ENCODE measurements at regions not wholly inside any gene's neighbourhood (a gene's known extent, or its start where the extent isn't known, plus 50 kb on each side); places are given as distances from the start of the nearest gene placed in this dataset.

GRCh38 chrX:122445466-122445865, 738.6 kb upstream of the GRIA3 start:
- DNase-seq (ENCODE audit: insufficient read length, low spot score, missing footprints): no peak
- no peaks in the 10 kb centered on the region for H4K20me1 ChIP-seq (ENCODE audit: insufficient read depth, low read length)
- H3K4me2 ChIP-seq (ENCODE audit: insufficient read depth, low read length): no peak overlapping the region
- H3K36me3 ChIP-seq (ENCODE audit: insufficient read depth, low read length): no peaks in the 10 kb centered on the region
- TF ChIP-seq, protein P1, sequence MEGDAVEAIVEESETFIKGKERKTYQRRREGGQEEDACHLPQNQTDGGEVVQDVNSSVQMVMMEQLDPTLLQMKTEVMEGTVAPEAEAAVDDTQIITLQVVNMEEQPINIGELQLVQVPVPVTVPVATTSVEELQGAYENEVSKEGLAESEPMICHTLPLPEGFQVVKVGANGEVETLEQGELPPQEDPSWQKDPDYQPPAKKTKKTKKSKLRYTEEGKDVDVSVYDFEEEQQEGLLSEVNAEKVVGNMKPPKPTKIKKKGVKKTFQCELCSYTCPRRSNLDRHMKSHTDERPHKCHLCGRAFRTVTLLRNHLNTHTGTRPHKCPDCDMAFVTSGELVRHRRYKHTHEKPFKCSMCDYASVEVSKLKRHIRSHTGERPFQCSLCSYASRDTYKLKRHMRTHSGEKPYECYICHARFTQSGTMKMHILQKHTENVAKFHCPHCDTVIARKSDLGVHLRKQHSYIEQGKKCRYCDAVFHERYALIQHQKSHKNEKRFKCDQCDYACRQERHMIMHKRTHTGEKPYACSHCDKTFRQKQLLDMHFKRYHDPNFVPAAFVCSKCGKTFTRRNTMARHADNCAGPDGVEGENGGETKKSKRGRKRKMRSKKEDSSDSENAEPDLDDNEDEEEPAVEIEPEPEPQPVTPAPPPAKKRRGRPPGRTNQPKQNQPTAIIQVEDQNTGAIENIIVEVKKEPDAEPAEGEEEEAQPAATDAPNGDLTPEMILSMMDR (IDR thresholded peaks at IDR 0.05; ENCODE audit: extremely low read depth, low read depth, low read length): no peak
- no peaks in the 10 kb centered on the region for H3K4me1 ChIP-seq (ENCODE audit: insufficient read depth, low read length)
- no peak overlapping the region for H3K4me3 ChIP-seq (ENCODE audit: insufficient read depth, low read length)
- H3K27ac ChIP-seq (ENCODE audit: low read depth, low read length): no peak overlapping the region
- H3K27me3 ChIP-seq (ENCODE audit: insufficient read depth, low read length): no peaks in the 10 kb centered on the region
- H2AFZ ChIP-seq (ENCODE audit: low read length): no peak overlapping the region
- H3K9me3 ChIP-seq (ENCODE audit: low read depth, low read length): no peaks in the 10 kb centered on the region
- H3K79me2 ChIP-seq (ENCODE audit: insufficient read depth, low read length): no peaks in the 10 kb centered on the region

- Histone ChIP-seq H3K4me3 (ENCODE audit: insufficient read depth, low read length) (no peak overlapping the region), H4K20me1 (ENCODE audit: insufficient read depth, low read length) (no peaks in the 10 kb centered on the region), H3K4me1 (ENCODE audit: insufficient read depth, low read length) (no peaks in the 10 kb centered on the region), H3K9me3 (ENCODE audit: low read depth, low read length) (no peaks in the 10 kb centered on the region), H3K36me3 (ENCODE audit: insufficient read depth, low read length) (no peaks in the 10 kb centered on the region), H3K27ac (ENCODE audit: low read depth, low read length) (no peak overlapping the region), H3K79me2 (ENCODE audit: insufficient read depth, low read length) (no peaks in the 10 kb centered on the region), H3K27me3 (ENCODE audit: insufficient read depth, low read length) (no peaks in the 10 kb centered on the region), H2AFZ (ENCODE audit: low read length) (no peak overlapping the region), H3K4me2 (ENCODE audit: insufficient read depth, low read length) (no peak overlapping the region)
- no peak for DNase-seq (ENCODE audit: insufficient read length, low spot score, missing footprints)
- TF ChIP-seq, protein P1 (IDR thresholded peaks at IDR 0.05; ENCODE audit: extremely low read depth, low read depth, low read length): no peak
These were observed 719.7 kb upstream of the GRIA3 start for GRCh38 chrX:122464341-122464740.

DNA sequence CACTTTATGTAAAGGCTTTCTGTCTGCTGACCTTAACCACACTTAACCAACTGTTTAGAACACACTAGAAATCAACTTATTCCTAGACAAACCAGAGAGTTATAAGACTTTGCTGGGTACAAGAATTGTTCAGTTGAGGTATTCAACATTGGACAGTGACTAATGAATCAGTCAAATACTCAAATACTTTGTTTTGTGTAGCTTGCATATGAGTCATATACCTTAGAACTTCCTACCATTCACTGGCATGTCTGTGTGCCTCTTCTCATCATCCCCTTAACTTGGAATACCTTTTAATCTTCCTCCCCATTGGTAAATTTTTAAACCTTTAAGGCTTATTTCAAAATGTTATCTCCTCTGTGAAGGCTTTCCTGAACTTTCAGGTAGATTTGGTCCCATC, 708.8 kb upstream of the GRIA3 start:
- Histone ChIP-seq H3K79me2 (ENCODE audit: insufficient read depth, low read length) (no peaks in the 10 kb centered on the region), H3K4me3 (ENCODE audit: insufficient read depth, low read length) (no peak overlapping the region), H4K20me1 (ENCODE audit: insufficient read depth, low read length) (no peaks in the 10 kb centered on the region), H3K27me3 (ENCODE audit: insufficient read depth, low read length) (no peaks in the 10 kb centered on the region), H3K4me1 (ENCODE audit: insufficient read depth, low read length) (no peaks in the 10 kb centered on the region), H3K4me2 (ENCODE audit: insufficient read depth, low read length) (no peak overlapping the region), H3K9me3 (ENCODE audit: low read depth, low read length) (peaks cover 2% of the 10 kb centered on the region), H3K36me3 (ENCODE audit: insufficient read depth, low read length) (no peaks in the 10 kb centered on the region), H2AFZ (ENCODE audit: low read length) (no peak overlapping the region), H3K27ac (ENCODE audit: low read depth, low read length) (no peak overlapping the region)
- no peak for DNase-seq (ENCODE audit: insufficient read length, low spot score, missing footprints)
- TF ChIP-seq, protein P1 (IDR thresholded peaks at IDR 0.05; ENCODE audit: extremely low read depth, low read depth, low read length): no peak

DNA sequence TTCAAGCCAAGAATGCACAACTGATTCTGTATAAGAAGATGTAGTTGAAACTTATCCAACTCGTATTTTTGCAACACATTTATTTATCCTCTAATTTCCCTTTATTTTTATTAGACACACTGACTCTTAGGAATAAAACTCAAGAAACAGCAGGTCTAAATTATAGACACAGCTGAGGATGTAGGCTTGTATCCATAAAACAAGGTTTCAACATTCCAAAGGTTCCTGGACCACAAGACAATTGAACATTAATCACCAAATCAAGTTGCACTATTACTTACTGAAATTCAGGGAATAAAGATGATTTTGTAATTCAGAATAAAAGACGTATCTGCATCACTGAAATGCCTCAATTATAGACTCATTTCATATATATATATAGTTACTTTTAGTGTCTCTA, 683.5 kb upstream of the GRIA3 start:
- no peak overlapping the region for H3K4me2 ChIP-seq (ENCODE audit: insufficient read depth, low read length)
- no peaks in the 10 kb centered on the region for H3K79me2 ChIP-seq (ENCODE audit: insufficient read depth, low read length)
- TF ChIP-seq, protein P1 (IDR thresholded peaks at IDR 0.05; ENCODE audit: extremely low read depth, low read depth, low read length): no peak
- H3K27me3 ChIP-seq (ENCODE audit: insufficient read depth, low read length): no peaks in the 10 kb centered on the region
- no peaks in the 10 kb centered on the region for H3K4me1 ChIP-seq (ENCODE audit: insufficient read depth, low read length)
- no peak overlapping the region for H2AFZ ChIP-seq (ENCODE audit: low read length)
- no peak for DNase-seq (ENCODE audit: insufficient read length, low spot score, missing footprints)
- H3K9me3 ChIP-seq (ENCODE audit: low read depth, low read length): no peaks in the 10 kb centered on the region
- no peaks in the 10 kb centered on the region for H3K36me3 ChIP-seq (ENCODE audit: insufficient read depth, low read length)
- H4K20me1 ChIP-seq (ENCODE audit: insufficient read depth, low read length): no peaks in the 10 kb centered on the region
- H3K4me3 ChIP-seq (ENCODE audit: insufficient read depth, low read length): no peak overlapping the region
- no peak overlapping the region for H3K27ac ChIP-seq (ENCODE audit: low read depth, low read length)

Measured in osteoblast (primary cell).